H9 (cell line): ENCODE measurements at regions not wholly inside any gene's neighbourhood (a gene's known extent, or its start where the extent isn't known, plus 50 kb on each side); places are given as distances from the start of the nearest gene placed in this dataset.

ENCODE experiments used
- DNase-seq: peaks from one replicate; pipeline ENCODE4 v3.0.0-alpha.2; 2017
- H2AFZ ChIP-seq: one replicate; pipeline ENCODE4 v1.6.1; 2013; ENCODE audit warnings: mild to moderate bottlenecking, low read length, control low read depth, moderate library complexity
- H2AK5ac ChIP-seq: 2 replicates; pipeline ENCODE4 v1.6.1; 2013; ENCODE audit warnings: low read length, control low read depth, mixed read lengths; ENCODE audit not compliant: insufficient read length
- H2BK120ac ChIP-seq: one replicate; pipeline ENCODE4 v1.6.1; 2013; ENCODE audit warnings: low read depth, mild to moderate bottlenecking, low read length, control low read depth, inconsistent platforms; ENCODE audit not compliant: poor library complexity, severe bottlenecking
- H2BK12ac ChIP-seq: 2 replicates; pipeline ENCODE4 v1.6.1; 2013; ENCODE audit warnings: low read length, control low read depth, mixed read lengths, low read depth; ENCODE audit not compliant: insufficient read length
- H2BK15ac ChIP-seq: 2 replicates; pipeline ENCODE4 v1.6.1; 2013; ENCODE audit warnings: low read depth, low read length, control low read depth
- H2BK20ac ChIP-seq: one replicate; pipeline ENCODE4 v1.6.1; 2013; ENCODE audit warnings: low read depth, mild to moderate bottlenecking, low read length, control low read depth, inconsistent platforms; ENCODE audit not compliant: poor library complexity, severe bottlenecking
- H2BK5ac ChIP-seq: 2 replicates; pipeline ENCODE4 v1.6.1; 2013; ENCODE audit warnings: low read length, control low read depth, mixed read lengths; ENCODE audit not compliant: insufficient read length
- H3K14ac ChIP-seq: 2 replicates; pipeline ENCODE4 v1.6.1; 2013; ENCODE audit warnings: low read length, control low read depth; ENCODE audit not compliant: insufficient read depth
- H3K18ac ChIP-seq: 2 replicates; pipeline ENCODE4 v1.6.1; 2013; ENCODE audit warnings: low read depth, mild to moderate bottlenecking, mixed read lengths, low read length, control low read depth; ENCODE audit not compliant: insufficient read length
- H3K23ac ChIP-seq: 2 replicates; pipeline ENCODE4 v1.6.1; 2013; ENCODE audit warnings: low read length, control low read depth, mixed read lengths, low read depth; ENCODE audit not compliant: insufficient read length
- H3K23me2 ChIP-seq: 2 replicates; pipeline ENCODE4 v1.6.1; 2013; ENCODE audit warnings: low read depth, mild to moderate bottlenecking, mixed read lengths, low read length, control low read depth; ENCODE audit not compliant: insufficient read length, poor library complexity, severe bottlenecking
- H3K27ac ChIP-seq: 2 replicates; pipeline ENCODE4 v1.5.1; 2013; ENCODE audit warnings: low read length, control low read depth, mixed read lengths, low read depth; ENCODE audit not compliant: insufficient read length
- H3K27me3 ChIP-seq: 2 replicates; pipeline ENCODE4 v1.6.1; 2013; ENCODE audit warnings: low read length, control low read depth, inconsistent platforms; ENCODE audit not compliant: insufficient read depth
- H3K4ac ChIP-seq: 2 replicates; pipeline ENCODE4 v1.6.1; 2013; ENCODE audit warnings: low read depth, mild to moderate bottlenecking, control low read depth, inconsistent platforms, low read length, moderate library complexity
- H3K4me1 ChIP-seq: 2 replicates; pipeline ENCODE4 v1.6.1; 2013; ENCODE audit warnings: low read length, control low read depth, inconsistent platforms; ENCODE audit not compliant: insufficient read depth
- H3K4me2 ChIP-seq: 2 replicates; pipeline ENCODE4 v1.6.1; 2013; ENCODE audit warnings: low read length, control low read depth, mixed read lengths; ENCODE audit not compliant: insufficient read length, insufficient read depth
- H3K56ac ChIP-seq: 2 replicates; pipeline ENCODE4 v1.6.1; 2013; ENCODE audit warnings: low read depth, mild to moderate bottlenecking, mixed read lengths, low read length, control low read depth; ENCODE audit not compliant: insufficient read length
- H3K79me1 ChIP-seq: 2 replicates; pipeline ENCODE4 v1.6.1; 2013; ENCODE audit warnings: low read depth, mild to moderate bottlenecking, moderate library complexity, low read length, control low read depth, inconsistent platforms; ENCODE audit not compliant: insufficient read depth, poor library complexity, severe bottlenecking
- H3K79me2 ChIP-seq: 2 replicates; pipeline ENCODE4 v1.6.1; 2013; ENCODE audit warnings: low read length, control low read depth, inconsistent platforms; ENCODE audit not compliant: insufficient read depth
- H3K9ac ChIP-seq: 2 replicates; pipeline ENCODE4 v1.6.1; 2013; ENCODE audit warnings: low read length, control low read depth, mixed read lengths; ENCODE audit not compliant: insufficient read length; ENCODE audit errors: extremely low read depth
- H3K9me3 ChIP-seq: one replicate; pipeline ENCODE4 v1.6.1; 2013; ENCODE audit warnings: low read depth, low read length, inconsistent platforms; ENCODE audit not compliant: control insufficient read depth
- H3T11ph ChIP-seq: one replicate; pipeline ENCODE4 v1.6.1; 2013; ENCODE audit warnings: mild to moderate bottlenecking, low read length, control low read depth, inconsistent platforms
- H4K20me1 ChIP-seq: one replicate; pipeline ENCODE4 v1.6.1; 2013; ENCODE audit not compliant: control insufficient read depth, insufficient read length, insufficient read depth
- H4K5ac ChIP-seq: 2 replicates; pipeline ENCODE4 v1.6.1; 2013; ENCODE audit warnings: low read depth, mild to moderate bottlenecking, mixed read lengths, low read length, control low read depth; ENCODE audit not compliant: insufficient read length
- H4K8ac ChIP-seq: replicated peaks from 2 replicates; pipeline ENCODE4 v1.6.1; 2013; ENCODE audit warnings: low read length, control low read depth, mixed read lengths, low read depth; ENCODE audit not compliant: insufficient read length
- H4K91ac ChIP-seq: 2 replicates; pipeline ENCODE4 v1.6.1; 2013; ENCODE audit warnings: low read depth, mild to moderate bottlenecking, moderate library complexity, mixed read lengths, low read length, control low read depth; ENCODE audit not compliant: insufficient read length
- H3K27ac Mint-ChIP-seq, 3 experiments: 2 replicates in 2 of 3; 3 replicates in 1 of 3; pipeline ENCODE4 v1.8.0; 2020 to 2021; ENCODE audit warnings: mixed read lengths in 3 of 3, mild to moderate bottlenecking in 1 of 3, moderate library complexity in 1 of 3
- H3K27me3 Mint-ChIP-seq: 2 replicates; pipeline ENCODE4 v1.8.0; 2021; ENCODE audit warnings: low read depth, mild to moderate bottlenecking, moderate library complexity, mixed read lengths
- H3K36me3 Mint-ChIP-seq, 3 experiments: 2 replicates in 2 of 3; 3 replicates in 1 of 3; pipeline ENCODE4 v1.8.0; 2020 to 2021; ENCODE audit warnings: low read depth in 3 of 3, mixed read lengths in 3 of 3; ENCODE audit not compliant: insufficient read depth in 1 of 3
- H3K4me1 Mint-ChIP-seq, 2 experiments: 2 replicates each; pipeline ENCODE4 v1.8.0; 2020; ENCODE audit warnings: mixed read lengths in 2 of 2
- H3K4me3 Mint-ChIP-seq, 2 experiments: 2 replicates in 1 of 2; 3 replicates in 1 of 2; pipeline ENCODE4 v1.8.0; 2020 to 2021; ENCODE audit warnings: mild to moderate bottlenecking in 2 of 2, mixed read lengths in 2 of 2, moderate library complexity in 1 of 2
- H3K9me3 Mint-ChIP-seq, 2 experiments: 2 replicates in 1 of 2; 3 replicates in 1 of 2; pipeline ENCODE4 v1.8.0; 2020; ENCODE audit warnings: mild to moderate bottlenecking in 2 of 2, mixed read lengths in 2 of 2, moderate library complexity in 1 of 2
- CTCF ChIP-seq: fragments of 200-600 bp; sonication (generic); conservative IDR thresholded peaks from 3 replicates; pipeline ENCODE4 v1.8.0; 2021; ENCODE audit warnings: antibody characterized with exemption, mild to moderate bottlenecking
- WGBS: extraction: QIAGEN DNeasy Blood & Tissue Kit; methylation state at CpG from one replicate; pipeline ENCODE4 v1.1.7; 2013; ENCODE audit warnings: missing lambda C conversion rate, low lambda C conversion rate, mixed read lengths; ENCODE audit not compliant: insufficient read length; ENCODE audit errors: extremely low coverage; 5-methylcytosine and 5-hydroxymethylcytosine counted together

DNA sequence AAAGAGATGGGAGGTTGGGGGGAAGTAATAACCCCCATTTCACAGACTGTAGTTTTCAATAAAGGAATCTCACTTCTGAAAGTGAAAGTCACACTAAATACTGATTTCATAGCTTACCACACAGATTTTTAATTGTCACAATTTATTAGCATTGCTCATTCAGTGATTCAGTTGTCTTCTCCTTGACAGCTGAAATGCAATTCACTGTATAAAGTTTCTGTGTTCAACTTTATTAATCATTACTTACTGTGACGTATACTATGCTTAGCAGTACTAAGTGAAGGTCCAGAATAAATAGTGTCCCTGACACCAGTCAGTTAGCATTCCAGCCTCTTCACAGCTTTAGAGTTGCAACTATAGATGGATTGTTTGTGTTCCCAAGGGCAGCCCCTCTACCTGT, 324.1 kb upstream of the CRIM1 start:
- H2BK120ac ChIP-seq, result no peak overlapping the region
- H4K20me1 ChIP-seq, result no peaks in the 10 kb centered on the region
- H3K23me2 ChIP-seq, result no peaks in the 10 kb centered on the region
- H2BK5ac ChIP-seq, result no peak overlapping the region
- H3T11ph ChIP-seq, result no peak overlapping the region
- no peak overlapping the region for H2BK20ac ChIP-seq
- H3K14ac ChIP-seq, result no peak overlapping the region
- TF ChIP-seq CTCF, result no peak
- Mint-ChIP-seq H3K9me3 (peaks cover under 1 to 1% of the 10 kb centered on the region in 2 experiments; a peak in 1 of 5 replicates), H3K36me3 (peaks cover 0 to 1% (median 0%) of the 10 kb centered on the region in 3 experiments; a peak in 2 of 7 replicates), H3K4me1 (no peaks in the 10 kb centered on the region), H3K27me3 (no peaks in the 10 kb centered on the region), H3K4me3 (no peak overlapping the region), H3K27ac (no peak overlapping the region)
- H3K23ac ChIP-seq, result no peak overlapping the region
- H4K5ac ChIP-seq, result no peak overlapping the region
- no peak overlapping the region for H2AFZ ChIP-seq
- DNase-seq, result no peak
- no peak overlapping the region for H3K27ac ChIP-seq
- H2BK12ac ChIP-seq, result no peak overlapping the region
- H3K4me2 ChIP-seq, result no peak overlapping the region
- H3K9ac ChIP-seq, result no peak overlapping the region
- no peak overlapping the region for H2AK5ac ChIP-seq
- H3K56ac ChIP-seq, result no peak overlapping the region
- H4K8ac ChIP-seq, result no peak overlapping the region
- no peak overlapping the region for H3K18ac ChIP-seq
- H3K79me1 ChIP-seq, result no peaks in the 10 kb centered on the region
- no CpG with 5 or more reads among the region's 1 CpG for WGBS
- H2BK15ac ChIP-seq, result no peak overlapping the region
- H3K9me3 ChIP-seq, result no peaks in the 10 kb centered on the region
- no peaks in the 10 kb centered on the region for H3K4me1 ChIP-seq
- no peaks in the 10 kb centered on the region for H3K27me3 ChIP-seq
- no peaks in the 10 kb centered on the region for H3K79me2 ChIP-seq
- no peak overlapping the region for H3K4ac ChIP-seq
- no peak overlapping the region for H4K91ac ChIP-seq
